CD14-positive monocyte (primary cell): ENCODE measurements at regions not wholly inside any gene's neighbourhood (a gene's known extent, or its start where the extent isn't known, plus 50 kb on each side); places are given as distances from the start of the nearest gene placed in this dataset.

ENCODE experiments used
- DNase-seq, 3 donors: peaks; one replicate each; pipeline ENCODE4 v3.0.0-alpha.2; 2011 to 2022
- H2AFZ ChIP-seq: 2 replicates; pipeline ENCODE4 v1.6.0; 2012; ENCODE audit warnings: mild to moderate bottlenecking, low read depth, low read length, inconsistent platforms; ENCODE audit not compliant: insufficient read depth, poor library complexity, severe bottlenecking
- H3K27ac ChIP-seq, 2 donors: 1 replicate in 1 of 2; 2 replicates in 1 of 2; pipeline ENCODE4 v1.5.1; 2012 to 2013; ENCODE audit warnings: low read length in 2 of 2, control low read depth in 1 of 2, inconsistent platforms in 1 of 2, low read depth in 1 of 2, mild to moderate bottlenecking in 1 of 2
- H3K27me3 ChIP-seq, 2 donors: one replicate each; pipeline versions ENCODE4 v1.6.0 to v1.6.1; 2011 to 2013; ENCODE audit warnings: low read length in 2 of 2; ENCODE audit not compliant: control insufficient read depth in 2 of 2, insufficient read depth in 2 of 2
- H3K36me3 ChIP-seq, 2 donors: replicated peaks in 1 of 2; 1 replicate in 1 of 2; 2 replicates in 1 of 2; pipeline versions ENCODE4 v1.5.1 to v1.6.1; 2012 to 2013; ENCODE audit warnings: low read length in 2 of 2, control low read depth in 1 of 2, inconsistent platforms in 1 of 2, mild to moderate bottlenecking in 1 of 2; ENCODE audit not compliant: insufficient read depth in 2 of 2, control insufficient read depth in 1 of 2
- H3K4me1 ChIP-seq, 2 donors: 1 replicate in 1 of 2; 2 replicates in 1 of 2; pipeline versions ENCODE4 v1.5.1 to v1.6.1; 2012 to 2013; ENCODE audit warnings: low read length in 2 of 2, control low read depth in 1 of 2, inconsistent platforms in 1 of 2, mild to moderate bottlenecking in 1 of 2, moderate library complexity in 1 of 2; ENCODE audit not compliant: insufficient read depth in 2 of 2, control insufficient read depth in 1 of 2
- H3K4me2 ChIP-seq: replicated peaks from 2 replicates; pipeline ENCODE3; 2012; ENCODE audit warnings: low read length, moderate library complexity, mild to moderate bottlenecking; ENCODE audit not compliant: poor library complexity, severe bottlenecking; ENCODE audit errors: extremely low read depth
- H3K4me3 ChIP-seq, 3 experiments: fragments of 200-600 bp in 1 of 3; sonication (generic) in 1 of 3; replicated peaks in 1 of 3; 1 replicate in 2 of 3; 2 replicates in 1 of 3; pipeline ENCODE4 v1.5.1; 2011 to 2013; ENCODE audit warnings: low read length in 3 of 3, mild to moderate bottlenecking in 3 of 3, control low read depth in 2 of 3, low read depth in 2 of 3, inconsistent platforms in 1 of 3, moderate library complexity in 1 of 3
- H3K79me2 ChIP-seq: 2 replicates; pipeline ENCODE4 v1.6.0; 2012; ENCODE audit warnings: mild to moderate bottlenecking, control low read depth, inconsistent platforms, low read length, moderate library complexity; ENCODE audit not compliant: insufficient read depth
- H3K9ac ChIP-seq: 2 replicates; pipeline ENCODE4 v1.6.0; 2017; ENCODE audit warnings: low read length, mild to moderate bottlenecking; ENCODE audit not compliant: insufficient read depth, poor library complexity, severe bottlenecking
- H3K9me3 ChIP-seq, 2 donors: replicated peaks in 1 of 2; 1 replicate in 1 of 2; 2 replicates in 1 of 2; pipeline versions ENCODE4 v1.5.1 to v1.6.1; 2012 to 2013; ENCODE audit warnings: low read length in 2 of 2, control low read depth in 1 of 2; ENCODE audit not compliant: control insufficient read depth in 1 of 2, insufficient read depth in 1 of 2
- H4K20me1 ChIP-seq: 2 replicates; pipeline ENCODE4 v1.6.0; 2012; ENCODE audit warnings: mild to moderate bottlenecking, low read length, control low read depth, moderate library complexity; ENCODE audit not compliant: insufficient read depth
- H3K27ac Mint-ChIP-seq, 7 donors: one replicate each; pipeline ENCODE4 v1.8.0; 2020; ENCODE audit warnings: mild to moderate bottlenecking in 7 of 7, mixed read lengths in 7 of 7, moderate library complexity in 6 of 7, inconsistent platforms in 2 of 7
- H3K27me3 Mint-ChIP-seq, 3 donors: one replicate each; pipeline ENCODE4 v1.8.0; 2021 to 2022; ENCODE audit warnings: low read depth in 3 of 3, mild to moderate bottlenecking in 3 of 3, mixed read lengths in 3 of 3, moderate library complexity in 3 of 3, inconsistent platforms in 1 of 3
- H3K36me3 Mint-ChIP-seq, 2 donors: one replicate each; pipeline ENCODE4 v1.8.0; 2020; ENCODE audit warnings: mixed read lengths in 2 of 2, inconsistent platforms in 1 of 2, mild to moderate bottlenecking in 1 of 2
- H3K4me1 Mint-ChIP-seq: one replicate; pipeline ENCODE4 v1.8.0; 2020; ENCODE audit warnings: mild to moderate bottlenecking, mixed read lengths
- H3K4me3 Mint-ChIP-seq, 2 donors: one replicate each; pipeline ENCODE4 v1.8.0; 2020; ENCODE audit warnings: mild to moderate bottlenecking in 2 of 2, mixed read lengths in 2 of 2, moderate library complexity in 1 of 2
- H3K9me3 Mint-ChIP-seq, 7 donors: one replicate each; pipeline ENCODE4 v1.8.0; 2020 to 2022; ENCODE audit warnings: mixed read lengths in 7 of 7, mild to moderate bottlenecking in 6 of 7, moderate library complexity in 6 of 7, inconsistent platforms in 2 of 7
- CTCF ChIP-seq: fragments of 200-600 bp; IDR thresholded peaks from one replicate; pipeline ENCODE4 v1.8.0; 2022; ENCODE audit warnings: antibody characterized with exemption, mild to moderate bottlenecking
- WGBS: methylation state at CpG from one replicate; pipeline ENCODE4 v1.1.5; 2013; ENCODE audit warnings: missing lambda C conversion rate; ENCODE audit not compliant: insufficient coverage; 5-methylcytosine and 5-hydroxymethylcytosine counted together
- intact Hi-C, 2 donors: fragments of 100-400 bp; cut with micrococcal nuclease; formaldehyde crosslinking; loops; one replicate each; pipeline versions ENCODE4 v1.15.0 to v1.15.1; 2023

- Mint-ChIP-seq H3K9me3 (peaks cover 0 to 8% (median 2%) of the 10 kb centered on the region in 7 donors), H3K27ac (no peak overlapping the region), H3K36me3 (no peaks in the 10 kb centered on the region), H3K27me3 (peaks cover 0 to 2% (median 0%) of the 10 kb centered on the region in 3 donors), H3K4me1 (no peaks in the 10 kb centered on the region), H3K4me3 (no peak overlapping the region)
- Histone ChIP-seq H2AFZ (no peak overlapping the region), H3K4me1 (no peaks in the 10 kb centered on the region), H4K20me1 (no peaks in the 10 kb centered on the region), H3K79me2 (no peaks in the 10 kb centered on the region), H3K27ac (no peak overlapping the region), H3K9me3 (peaks cover 0 to 5% of the 10 kb centered on the region in 2 donors), H3K27me3 (no peaks in the 10 kb centered on the region), H3K4me2 (no peak overlapping the region), H3K36me3 (no peaks in the 10 kb centered on the region), H3K9ac (no peak overlapping the region), H3K4me3 (no peak overlapping the region)
- intact Hi-C loops = no loop called here
- no CpG with 5 or more reads among the region's 1 CpG for WGBS
- TF ChIP-seq CTCF = no peak
- no peak for DNase-seq
These were observed 824.3 kb upstream of the ATXN8OS start for GRCh38 chr13:69283301-69283700.

- Histone ChIP-seq H3K9ac (no peak overlapping the region), H3K4me2 (no peak overlapping the region), H4K20me1 (no peaks in the 10 kb centered on the region), H3K79me2 (no peaks in the 10 kb centered on the region), H3K9me3 (no peaks in the 10 kb centered on the region), H2AFZ (no peak overlapping the region), H3K4me1 (no peaks in the 10 kb centered on the region), H3K27ac (no peak overlapping the region), H3K36me3 (no peaks in the 10 kb centered on the region), H3K4me3 (no peak overlapping the region), H3K27me3 (no peaks in the 10 kb centered on the region)
- 60% methylated on average over 1 of the region's 4 CpGs for WGBS
- no peaks in the 10 kb centered on the region for H3K4me1 Mint-ChIP-seq
- DNase-seq = no peak
- H3K36me3 Mint-ChIP-seq = no peaks in the 10 kb centered on the region
- no peak overlapping the region for H3K27ac Mint-ChIP-seq
- H3K9me3 Mint-ChIP-seq = peaks cover 0 to 6% (median 3%) of the 10 kb centered on the region in 7 donors
- H3K4me3 Mint-ChIP-seq = no peak overlapping the region
- peaks cover 0 to 2% (median 0%) of the 10 kb centered on the region in 3 donors for H3K27me3 Mint-ChIP-seq
- no peak for TF ChIP-seq CTCF
- intact Hi-C loops = no loop called here
These were observed 827.2 kb upstream of the ATXN8OS start for GRCh38 chr13:69280399-69280798.
